ENCODE measurements at regions not wholly inside any gene's neighbourhood (a gene's known extent, or its start where the extent isn't known, plus 50 kb on each side); places are given as distances from the start of the nearest gene placed in this dataset.
"Not testable (repeated sequence)": the region's sequence is repeated elsewhere in the genome, so short reads cannot be mapped to it uniquely, and the experiment has no call there.

DNA sequence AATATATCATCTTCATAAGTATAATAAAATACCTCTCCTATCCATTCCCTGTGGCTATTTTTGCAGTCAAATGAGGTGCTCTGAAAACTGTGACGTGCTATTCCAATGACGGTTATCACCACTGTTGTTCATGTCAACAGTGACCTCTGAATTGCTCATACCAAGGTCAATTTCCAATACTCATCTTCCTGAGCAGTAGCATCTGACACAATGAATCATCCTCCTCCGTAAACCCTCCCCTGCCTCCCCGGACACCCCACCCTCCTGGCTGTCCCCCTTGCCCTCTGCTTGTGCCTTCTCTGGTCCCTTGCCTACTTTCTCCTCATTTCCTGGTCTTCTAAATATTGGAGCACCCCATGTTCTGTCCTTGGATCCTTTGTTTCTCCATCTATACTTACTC is 77.7 kb upstream of the SLC22A23 start:
- H3K27me3 Mint-ChIP-seq: peaks cover 10 to 28% of the 10 kb centered on the region in 2 donors
- H3K4me3 Mint-ChIP-seq: no peak overlapping the region
- ChIA-PET POLR2A (no interaction called here), CTCF (no interaction called here)
- Histone ChIP-seq H3K36me3 (ENCODE audit: insufficient read depth, low read length) (no peaks in the 10 kb centered on the region), H3K27ac (ENCODE audit: low read depth, low read length) (no peak overlapping the region), H3K4me3 (ENCODE audit: low read length) (no peak overlapping the region), H3K27me3 (ENCODE audit: insufficient read depth, low read length, poor library complexity, severe bottlenecking) (no peaks in the 10 kb centered on the region), H3K4me1 (ENCODE audit: insufficient read depth, low read length) (no peaks in the 10 kb centered on the region), H3K9me3 (ENCODE audit: low read length) (no peaks in the 10 kb centered on the region)
- H3K36me3 Mint-ChIP-seq: no peaks in the 10 kb centered on the region
- H3K4me1 Mint-ChIP-seq: no peaks in the 10 kb centered on the region
- no peaks in the 10 kb centered on the region for H3K9me3 Mint-ChIP-seq
- no peak for DNase-seq
- no peak overlapping the region for H3K27ac Mint-ChIP-seq

DNA sequence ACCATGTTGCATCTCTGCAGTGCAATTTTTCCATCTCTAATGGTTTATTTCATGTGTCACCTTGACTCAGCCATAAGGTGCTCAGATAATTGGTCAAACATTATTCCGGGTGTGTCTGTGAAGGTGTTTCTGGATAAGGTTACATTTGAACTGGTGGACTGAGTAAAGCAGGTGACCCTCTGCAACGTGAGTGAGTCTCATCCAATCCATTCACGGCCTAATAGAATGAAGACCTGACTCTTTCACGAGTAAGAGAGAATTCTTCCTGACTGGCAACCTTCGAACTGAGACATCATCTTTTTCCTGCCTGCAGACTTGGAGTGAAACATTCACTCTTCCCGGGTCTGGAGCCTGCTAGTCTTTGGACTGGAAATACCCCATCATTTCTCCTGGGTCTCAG is 77.1 kb upstream of the SLC22A23 start:
- Mint-ChIP-seq H3K9me3 (no peaks in the 10 kb centered on the region), H3K4me3 (no peak overlapping the region), H3K27me3 (peaks cover 8 to 24% of the 10 kb centered on the region in 2 donors), H3K27ac (no peak overlapping the region), H3K4me1 (no peaks in the 10 kb centered on the region), H3K36me3 (no peaks in the 10 kb centered on the region)
- ChIA-PET CTCF (no interaction called here), POLR2A (no interaction called here)
- H3K27me3 ChIP-seq (ENCODE audit: insufficient read depth, low read length, poor library complexity, severe bottlenecking): no peaks in the 10 kb centered on the region
- DNase-seq: no peak
- H3K4me1 ChIP-seq (ENCODE audit: insufficient read depth, low read length): no peaks in the 10 kb centered on the region
- no peaks in the 10 kb centered on the region for H3K9me3 ChIP-seq (ENCODE audit: low read length)
- H3K27ac ChIP-seq (ENCODE audit: low read depth, low read length): no peak overlapping the region
- no peaks in the 10 kb centered on the region for H3K36me3 ChIP-seq (ENCODE audit: insufficient read depth, low read length)
- H3K4me3 ChIP-seq (ENCODE audit: low read length): no peak overlapping the region

DNA sequence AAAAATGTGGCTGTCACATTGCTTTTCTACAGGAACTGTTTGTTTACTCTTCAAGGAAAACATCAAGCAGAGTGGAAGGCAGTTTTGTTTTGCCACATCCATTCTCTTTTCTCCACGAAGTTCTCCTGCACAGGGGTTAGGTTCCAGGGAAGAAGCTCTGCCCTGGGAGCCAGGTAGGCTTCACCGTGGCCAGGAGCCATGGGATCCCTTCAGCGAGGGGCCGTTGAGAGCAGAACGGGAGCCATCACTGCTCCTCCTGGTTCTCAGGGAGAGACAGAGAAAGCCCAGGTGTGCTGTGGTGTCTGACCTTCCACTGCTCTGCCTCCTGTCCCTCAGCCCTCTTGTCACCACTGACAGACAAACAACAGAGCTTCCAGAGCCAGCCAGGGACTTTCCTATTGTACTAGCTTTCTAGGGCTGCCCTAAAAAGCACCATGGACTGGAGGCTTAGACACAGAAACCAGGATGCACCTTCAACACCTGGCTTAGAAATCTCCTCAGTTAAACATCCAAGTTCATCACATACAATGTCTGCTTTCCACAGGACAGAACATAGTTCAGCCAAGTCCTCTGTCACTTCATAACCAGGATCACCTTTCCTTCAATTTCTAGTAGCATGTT is 75.6 kb upstream of the SLC22A23 start:
- POLR2A ChIA-PET: no interaction called here

DNA sequence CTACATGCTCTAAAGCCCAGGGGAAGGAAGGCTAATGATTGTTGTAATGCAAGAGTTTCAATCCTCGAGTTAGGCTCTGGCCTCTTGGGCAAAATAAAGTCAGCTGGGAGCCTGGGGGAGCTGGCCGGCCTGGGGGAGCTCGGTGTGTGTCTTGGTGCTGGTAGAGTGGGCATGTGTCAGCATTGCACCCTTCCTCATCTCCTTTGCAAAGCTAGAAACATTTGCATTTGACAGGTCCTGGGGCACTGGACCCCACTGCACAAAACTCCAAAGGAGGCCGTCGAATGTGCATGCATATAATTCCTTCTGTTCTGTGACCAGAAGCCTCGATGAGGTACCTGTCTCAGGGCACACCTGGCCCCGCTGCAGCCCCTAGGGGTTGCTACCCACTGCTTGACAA is 74.6 kb upstream of the SLC22A23 start:
- DNase-seq: no peak
- Histone ChIP-seq H3K4me3 (ENCODE audit: low read length) (no peak overlapping the region), H3K27me3 (ENCODE audit: insufficient read depth, low read length, poor library complexity, severe bottlenecking) (no peaks in the 10 kb centered on the region), H3K9me3 (ENCODE audit: low read length) (no peaks in the 10 kb centered on the region), H3K4me1 (ENCODE audit: insufficient read depth, low read length) (no peaks in the 10 kb centered on the region), H3K27ac (ENCODE audit: low read depth, low read length) (no peak overlapping the region), H3K36me3 (ENCODE audit: insufficient read depth, low read length) (no peaks in the 10 kb centered on the region)
- Mint-ChIP-seq H3K27ac (no peak overlapping the region), H3K36me3 (no peaks in the 10 kb centered on the region), H3K9me3 (no peaks in the 10 kb centered on the region), H3K27me3 (peaks cover 6 to 19% of the 10 kb centered on the region in 2 donors), H3K4me3 (no peak overlapping the region), H3K4me1 (no peaks in the 10 kb centered on the region)
- ChIA-PET CTCF (no interaction called here), POLR2A (no interaction called here)

More for the DNA sequence above, 75.6 kb upstream of the SLC22A23 start:
- Mint-ChIP-seq H3K27ac (no peak overlapping the region), H3K27me3 (peaks cover 6 to 15% of the 10 kb centered on the region in 2 donors), H3K4me3 (no peak overlapping the region), H3K4me1 (no peaks in the 10 kb centered on the region), H3K36me3 (no peaks in the 10 kb centered on the region), H3K9me3 (no peaks in the 10 kb centered on the region)
- Histone ChIP-seq H3K4me1 (ENCODE audit: insufficient read depth, low read length) (no peaks in the 10 kb centered on the region), H3K9me3 (ENCODE audit: low read length) (no peaks in the 10 kb centered on the region), H3K36me3 (ENCODE audit: insufficient read depth, low read length) (no peaks in the 10 kb centered on the region), H3K4me3 (ENCODE audit: low read length) (no peak overlapping the region), H3K27ac (ENCODE audit: low read depth, low read length) (no peak overlapping the region), H3K27me3 (ENCODE audit: insufficient read depth, low read length, poor library complexity, severe bottlenecking) (no peaks in the 10 kb centered on the region)
- CTCF ChIA-PET: no interaction called here
- DNase-seq: no peak

DNA sequence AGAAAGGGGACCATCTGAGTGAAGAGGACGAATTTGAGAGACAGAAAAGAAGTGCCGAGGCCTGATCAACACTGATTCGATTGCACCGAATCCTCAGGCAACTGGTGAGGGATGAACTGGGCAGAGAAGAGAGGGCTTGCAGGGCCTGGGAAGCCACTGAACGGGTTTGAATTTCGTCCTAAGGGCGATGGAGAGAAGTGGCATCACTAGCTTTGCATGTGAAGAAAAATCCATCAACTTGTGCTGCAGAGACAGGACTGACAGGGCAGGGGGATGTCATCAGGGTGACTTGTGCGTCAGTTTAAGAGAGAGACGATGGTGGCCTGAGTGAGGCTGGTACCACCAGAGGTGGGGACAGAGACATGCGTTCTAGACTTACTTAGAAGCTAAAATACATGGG is 73.7 kb upstream of the SLC22A23 start:
- Histone ChIP-seq H3K27ac (ENCODE audit: low read depth, low read length) (no peak overlapping the region), H3K4me3 (ENCODE audit: low read length) (no peak overlapping the region), H3K27me3 (ENCODE audit: insufficient read depth, low read length, poor library complexity, severe bottlenecking) (no peaks in the 10 kb centered on the region), H3K4me1 (ENCODE audit: insufficient read depth, low read length) (no peaks in the 10 kb centered on the region), H3K36me3 (ENCODE audit: insufficient read depth, low read length) (no peaks in the 10 kb centered on the region), H3K9me3 (ENCODE audit: low read length) (no peaks in the 10 kb centered on the region)
- no peaks in the 10 kb centered on the region for H3K4me1 Mint-ChIP-seq
- POLR2A ChIA-PET: no interaction called here
- CTCF ChIA-PET: no interaction called here
- no peak for DNase-seq
- H3K27me3 Mint-ChIP-seq: peaks cover 6 to 25% of the 10 kb centered on the region in 2 donors
- H3K9me3 Mint-ChIP-seq: no peaks in the 10 kb centered on the region
- H3K27ac Mint-ChIP-seq: no peak overlapping the region
- H3K36me3 Mint-ChIP-seq: no peaks in the 10 kb centered on the region
- H3K4me3 Mint-ChIP-seq: no peak overlapping the region

DNA sequence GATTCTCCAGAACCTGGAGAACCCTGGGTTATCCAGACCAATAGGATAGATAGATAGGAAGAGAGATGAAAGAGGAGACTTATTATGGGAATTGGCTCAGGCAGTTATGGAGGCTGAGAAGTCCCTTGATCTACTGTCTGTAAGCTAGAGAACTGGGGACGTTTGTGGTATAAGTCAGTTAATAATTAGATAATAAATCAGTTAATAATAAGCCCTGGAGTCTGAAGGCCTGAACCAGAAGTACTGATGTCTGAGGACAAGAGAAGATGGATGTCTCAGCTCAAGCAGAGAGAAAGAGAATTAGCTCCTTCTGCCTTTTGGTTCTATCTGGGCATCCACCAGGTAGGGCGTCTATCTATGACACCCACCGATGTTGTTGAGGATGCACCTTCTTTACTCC is 72.9 kb upstream of the SLC22A23 start:
- no peaks in the 10 kb centered on the region for H3K36me3 ChIP-seq (ENCODE audit: insufficient read depth, low read length)
- H3K4me3 ChIP-seq (ENCODE audit: low read length): no peak overlapping the region
- Mint-ChIP-seq H3K4me1 (no peaks in the 10 kb centered on the region), H3K27me3 (peaks cover 4 to 25% of the 10 kb centered on the region in 2 donors), H3K36me3 (no peaks in the 10 kb centered on the region), H3K27ac (no peak overlapping the region), H3K9me3 (no peaks in the 10 kb centered on the region), H3K4me3 (no peak overlapping the region)
- POLR2A ChIA-PET: no interaction called here
- no peaks in the 10 kb centered on the region for H3K27me3 ChIP-seq (ENCODE audit: insufficient read depth, low read length, poor library complexity, severe bottlenecking)
- no peak overlapping the region for H3K27ac ChIP-seq (ENCODE audit: low read depth, low read length)
- H3K4me1 ChIP-seq (ENCODE audit: insufficient read depth, low read length): no peaks in the 10 kb centered on the region
- DNase-seq: no peak
- H3K9me3 ChIP-seq (ENCODE audit: low read length): no peaks in the 10 kb centered on the region
- CTCF ChIA-PET: no interaction called here

DNA sequence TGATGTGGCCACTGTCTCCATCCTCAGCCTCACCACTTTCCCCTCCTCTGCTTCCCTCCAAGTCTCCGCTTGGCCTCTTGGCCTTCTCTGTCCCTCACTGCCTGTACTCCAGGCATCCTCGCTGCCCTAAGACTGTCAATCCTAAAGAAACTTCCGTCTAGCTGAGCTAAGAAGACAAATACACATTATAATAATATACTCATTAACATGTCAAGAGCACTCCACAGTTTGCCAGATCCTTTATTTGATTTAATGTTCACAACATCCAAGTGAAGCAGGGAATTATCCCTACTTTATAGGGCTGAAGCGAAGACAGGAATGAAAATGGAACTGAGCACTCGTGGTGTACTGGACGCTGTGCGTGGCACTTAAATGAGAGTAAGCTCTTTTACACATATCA is 72.4 kb upstream of the SLC22A23 start:
- no peaks in the 10 kb centered on the region for H3K9me3 Mint-ChIP-seq
- H3K27me3 Mint-ChIP-seq: peaks cover 4 to 30% of the 10 kb centered on the region in 2 donors
- H3K36me3 ChIP-seq (ENCODE audit: insufficient read depth, low read length): no peaks in the 10 kb centered on the region
- ChIA-PET CTCF (no interaction called here), POLR2A (no interaction called here)
- H3K4me3 ChIP-seq (ENCODE audit: low read length): no peak overlapping the region
- no peaks in the 10 kb centered on the region for H3K9me3 ChIP-seq (ENCODE audit: low read length)
- no peak overlapping the region for H3K27ac ChIP-seq (ENCODE audit: low read depth, low read length)
- H3K27ac Mint-ChIP-seq: no peak overlapping the region
- DNase-seq: no peak
- no peaks in the 10 kb centered on the region for H3K27me3 ChIP-seq (ENCODE audit: insufficient read depth, low read length, poor library complexity, severe bottlenecking)
- H3K4me1 ChIP-seq (ENCODE audit: insufficient read depth, low read length): no peaks in the 10 kb centered on the region
- H3K36me3 Mint-ChIP-seq: no peaks in the 10 kb centered on the region
- H3K4me3 Mint-ChIP-seq: no peak overlapping the region
- no peaks in the 10 kb centered on the region for H3K4me1 Mint-ChIP-seq

DNA sequence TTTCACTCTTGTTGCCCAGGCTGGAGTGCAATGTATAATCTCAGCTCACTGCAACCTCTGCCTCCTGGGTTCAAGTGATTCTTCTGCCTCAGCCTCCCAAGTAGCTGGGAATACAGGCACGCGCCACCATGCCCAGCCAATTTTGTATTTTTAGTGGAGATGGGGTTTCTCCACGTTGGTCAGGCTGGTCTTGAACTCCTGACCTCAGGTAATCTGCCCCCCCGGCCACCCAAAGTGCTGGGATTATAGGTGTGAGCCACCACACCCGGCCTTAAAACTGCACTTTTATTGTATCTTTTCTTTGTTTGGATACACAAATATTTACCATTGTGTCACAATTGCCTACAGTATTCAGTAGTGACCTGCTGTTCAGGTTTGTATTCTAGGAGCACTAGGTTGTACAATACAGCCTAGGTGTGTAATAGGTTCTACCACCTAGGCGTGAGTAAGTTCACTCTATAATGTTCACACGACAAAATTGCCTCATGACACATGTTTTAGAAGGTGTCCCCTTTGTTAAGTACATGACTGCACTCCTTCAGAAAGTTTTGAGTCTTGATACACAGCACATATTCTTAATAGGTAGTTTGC is 71.3 kb upstream of the SLC22A23 start:
- H3K4me3 ChIP-seq (ENCODE audit: low read length); H3K4me3 Mint-ChIP-seq; H3K36me3 Mint-ChIP-seq; H3K4me1 Mint-ChIP-seq; DNase-seq; H3K27me3 ChIP-seq (ENCODE audit: insufficient read depth, low read length, poor library complexity, severe bottlenecking); H3K9me3 ChIP-seq (ENCODE audit: low read length); H3K27ac ChIP-seq (ENCODE audit: low read depth, low read length); H3K4me1 ChIP-seq (ENCODE audit: insufficient read depth, low read length); POLR2A ChIA-PET; H3K27ac Mint-ChIP-seq; CTCF ChIA-PET; H3K36me3 ChIP-seq (ENCODE audit: insufficient read depth, low read length); H3K9me3 Mint-ChIP-seq: not testable (repeated sequence)
- H3K27me3 Mint-ChIP-seq: peaks cover 6 to 36% of the 10 kb centered on the region in 2 donors

DNA sequence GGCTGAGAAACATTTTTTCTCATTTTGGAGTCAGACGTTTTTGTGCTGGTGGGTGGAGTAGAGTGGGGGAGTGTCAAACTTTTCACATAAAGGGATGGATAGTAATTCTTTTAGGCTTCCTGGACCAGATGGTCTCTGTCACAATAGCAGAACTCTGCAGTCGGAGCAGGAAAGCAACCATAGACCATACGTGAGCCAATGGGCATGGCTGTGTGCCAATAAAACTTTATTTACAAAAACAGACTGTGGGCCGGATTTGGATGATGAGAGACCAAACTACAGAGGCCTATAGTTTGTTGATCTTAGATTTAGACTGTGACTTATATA is 70.8 kb upstream of the SLC22A23 start:
- Mint-ChIP-seq H3K27me3 (peaks cover 8 to 36% of the 10 kb centered on the region in 2 donors), H3K4me3 (no peak overlapping the region), H3K27ac (no peak overlapping the region), H3K9me3 (no peaks in the 10 kb centered on the region), H3K4me1 (no peaks in the 10 kb centered on the region), H3K36me3 (no peaks in the 10 kb centered on the region)
- H3K9me3 ChIP-seq (ENCODE audit: low read length): no peaks in the 10 kb centered on the region
- H3K27ac ChIP-seq (ENCODE audit: low read depth, low read length): no peak overlapping the region
- CTCF ChIA-PET: interaction anchor here (1.7 kb wide), 1 partner anchor 18 kb away, joined by 3 read pairs; no protein-coding TSS in a partner anchor
- POLR2A ChIA-PET: no interaction called here
- H3K36me3 ChIP-seq (ENCODE audit: insufficient read depth, low read length): no peaks in the 10 kb centered on the region
- H3K4me1 ChIP-seq (ENCODE audit: insufficient read depth, low read length): no peaks in the 10 kb centered on the region
- no peak overlapping the region for H3K4me3 ChIP-seq (ENCODE audit: low read length)
- DNase-seq: no peak
- no peaks in the 10 kb centered on the region for H3K27me3 ChIP-seq (ENCODE audit: insufficient read depth, low read length, poor library complexity, severe bottlenecking)
